ENCODE measurements at regions not wholly inside any gene's neighbourhood (a gene's known extent, or its start where the extent isn't known, plus 50 kb on each side); places are given as distances from the start of the nearest gene placed in this dataset.
A peak's percentile ranks its signal among the peaks of the same experiment; 100 is the strongest.

DNA sequence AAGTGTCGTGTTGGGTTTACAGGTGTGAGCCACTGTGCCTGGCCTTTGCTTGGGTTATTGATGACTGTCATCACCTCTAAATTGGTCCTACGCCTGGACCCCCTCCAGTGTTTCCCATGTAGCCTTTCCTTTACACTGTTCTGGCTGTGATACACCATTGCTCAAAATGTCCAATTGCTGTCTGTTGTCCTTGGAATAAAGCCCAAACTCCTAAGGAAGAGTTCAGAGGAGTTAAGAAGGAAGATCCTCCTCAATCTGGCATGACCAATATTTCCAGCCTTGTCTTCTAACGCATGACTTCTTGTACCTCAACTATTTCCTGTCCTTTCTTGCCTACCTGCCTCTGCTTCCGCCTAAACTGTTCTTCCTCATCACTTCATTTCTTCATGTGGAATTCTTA, 113.1 kb downstream of the POLR2M start:
- DNase-seq (ENCODE audit: low read depth, low spot score): no peak
- H3K4me3 ChIP-seq (ENCODE audit: low read length): no peak overlapping the region

DNA sequence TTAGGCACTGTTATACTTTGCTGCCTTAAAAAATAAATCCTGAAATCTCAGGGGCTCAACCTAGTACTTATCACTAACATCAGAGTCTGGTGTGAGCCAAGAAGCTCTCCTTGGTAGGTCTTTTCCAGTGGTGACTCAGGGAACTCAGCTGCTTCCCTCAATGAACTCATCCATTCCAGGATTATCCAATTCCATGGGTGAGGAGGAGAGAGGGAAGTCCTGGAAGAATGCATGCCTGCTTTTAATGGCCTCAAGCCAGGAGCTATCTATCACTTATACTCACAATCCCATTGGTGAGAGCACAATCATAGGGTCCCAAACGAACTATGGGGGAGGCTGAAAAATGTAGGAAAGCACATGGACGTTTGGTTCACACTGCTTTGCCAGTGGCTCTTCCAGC, 113.6 kb downstream of the POLR2M start:
- H3K4me3 ChIP-seq (ENCODE audit: low read length): no peak overlapping the region
- DNase-seq (ENCODE audit: low read depth, low spot score): no peak

DNA sequence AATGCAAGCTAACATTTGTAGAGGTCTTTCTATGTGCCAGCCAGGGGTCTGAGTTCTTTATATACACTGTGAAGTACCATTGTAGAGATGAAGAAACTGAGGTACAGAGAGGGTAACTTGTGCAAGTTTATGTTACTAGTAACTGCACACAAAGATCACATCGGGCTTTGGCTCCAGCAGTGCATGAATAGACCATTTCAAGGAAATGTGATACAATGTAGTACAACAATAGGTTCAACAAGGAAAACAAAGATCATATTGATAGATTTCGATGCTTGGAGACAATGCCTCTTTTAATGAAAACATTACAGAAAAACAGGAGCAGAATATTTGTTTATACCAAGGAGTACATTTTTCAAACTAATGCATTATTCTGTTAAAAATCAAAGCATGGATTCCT, 115.3 kb downstream of the POLR2M start:
- H3K4me3 ChIP-seq (ENCODE audit: low read length): no peak overlapping the region
- no peak for DNase-seq (ENCODE audit: low read depth, low spot score)

DNA sequence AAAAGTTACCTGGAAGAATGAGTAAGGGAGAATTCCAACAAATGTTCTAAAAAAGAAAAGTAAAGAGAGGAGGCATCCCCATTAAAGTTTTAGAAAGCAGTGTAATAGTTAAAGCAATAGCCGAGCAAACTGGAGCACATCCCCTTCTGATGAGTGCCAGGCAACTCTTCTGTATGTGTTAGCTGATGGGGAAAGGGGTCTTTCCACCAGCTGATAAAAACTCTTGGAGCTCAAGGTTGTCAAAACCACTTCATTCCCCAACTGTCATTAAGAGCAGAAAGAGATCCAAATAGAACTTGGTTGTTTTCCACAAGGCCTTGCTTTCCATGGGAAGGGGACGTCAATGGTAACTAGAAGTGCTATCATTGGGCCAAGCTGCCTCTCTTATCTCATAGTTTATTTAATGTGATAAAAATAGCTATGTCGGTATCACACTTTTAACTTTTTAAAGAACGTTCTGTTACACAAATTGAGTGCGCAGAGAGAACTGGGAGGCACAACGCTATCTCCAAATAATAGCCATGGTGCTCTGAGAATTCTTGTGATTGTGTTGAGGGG, 116.9 kb downstream of the POLR2M start:
- DNase-seq (ENCODE audit: low read depth, low spot score): no peak
- no peak overlapping the region for H3K4me3 ChIP-seq (ENCODE audit: low read length)

DNA sequence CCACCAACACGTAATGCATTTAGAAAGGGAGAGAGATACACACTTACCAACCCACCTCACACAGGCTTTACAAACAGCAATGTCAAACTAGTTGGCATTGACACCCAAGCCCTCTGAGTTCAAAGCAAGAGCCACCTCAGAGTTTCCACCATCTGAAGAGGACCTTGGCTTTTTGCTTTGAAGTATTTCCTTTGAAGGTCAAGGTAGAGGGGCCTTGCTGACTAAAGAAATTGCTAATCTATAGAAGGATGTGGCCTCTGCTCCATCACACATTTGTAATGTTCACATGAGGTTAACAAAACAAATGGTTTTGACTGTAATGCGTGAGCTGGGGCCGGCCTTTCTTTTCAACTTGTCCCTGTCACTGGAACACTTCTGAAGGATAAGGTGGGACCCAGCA, 117.7 kb downstream of the POLR2M start:
- DNase-seq (ENCODE audit: low read depth, low spot score): no peak

DNA sequence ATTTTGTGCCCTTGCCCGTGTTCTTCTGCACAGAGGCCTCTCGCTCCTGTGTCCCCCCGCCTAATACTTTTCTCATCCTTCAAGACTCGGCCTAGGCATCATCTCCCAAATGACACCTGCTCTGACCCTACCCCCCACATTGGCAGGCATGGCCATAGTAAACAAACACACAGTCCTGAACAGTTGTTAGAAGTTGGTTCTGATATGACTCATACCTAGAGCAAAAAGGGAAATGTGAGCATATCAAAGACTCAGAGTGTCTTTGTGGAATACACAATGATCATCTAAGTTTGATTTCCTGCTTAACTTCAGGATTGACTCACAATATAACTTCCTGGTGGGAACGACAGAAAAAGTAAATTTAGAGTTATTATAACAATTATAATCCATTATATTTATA, 120.5 kb downstream of the POLR2M start:
- H3K4me3 ChIP-seq (ENCODE audit: low read length): no peak overlapping the region
- no peak for DNase-seq (ENCODE audit: low read depth, low spot score)

More for the DNA sequence above, 117.7 kb downstream of the POLR2M start:
- H3K4me3 ChIP-seq (ENCODE audit: low read length): no peak overlapping the region

DNA sequence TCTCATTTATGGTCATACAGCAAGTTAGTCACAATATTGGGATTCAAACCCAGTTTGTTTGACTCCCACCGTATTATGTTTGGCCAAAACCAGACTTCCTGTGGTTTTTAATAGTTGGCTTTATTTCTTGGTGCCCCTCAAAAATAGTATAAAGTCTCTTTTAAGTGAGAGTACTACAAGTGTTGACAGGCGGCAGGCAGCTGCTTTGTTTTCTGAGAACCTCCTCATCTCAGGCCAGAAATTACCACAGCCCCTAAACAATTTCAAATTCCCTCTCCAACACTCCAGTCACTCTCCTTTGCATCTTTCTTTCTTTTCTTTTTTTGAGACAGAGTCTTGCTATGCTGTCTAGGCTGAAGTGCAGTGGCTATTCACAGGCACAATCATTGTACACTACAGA, 121.5 kb downstream of the POLR2M start:
- no peak overlapping the region for H3K4me3 ChIP-seq (ENCODE audit: low read length)
- DNase-seq (ENCODE audit: low read depth, low spot score): no peak

DNA sequence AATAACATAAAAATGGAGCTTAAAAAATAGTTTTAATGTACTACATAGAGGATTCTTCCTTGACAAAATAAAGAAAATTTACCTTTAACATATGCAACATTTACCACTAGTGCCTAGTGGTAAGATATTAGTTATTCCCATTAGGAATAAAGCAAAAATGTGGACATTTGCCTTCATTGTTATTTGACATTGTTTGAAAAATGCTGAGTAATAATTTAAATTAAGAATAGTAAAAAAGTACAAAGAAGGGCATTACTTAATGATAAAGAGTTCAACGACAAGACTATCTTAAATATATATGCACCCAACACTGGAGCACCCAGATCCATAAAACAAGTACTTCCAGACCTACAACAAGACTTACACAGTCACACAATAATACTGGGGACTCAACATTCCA, 125.7 kb downstream of the POLR2M start:
- H3K4me3 ChIP-seq (ENCODE audit: low read length): no peak overlapping the region
- no peak for DNase-seq (ENCODE audit: low read depth, low spot score)

DNA sequence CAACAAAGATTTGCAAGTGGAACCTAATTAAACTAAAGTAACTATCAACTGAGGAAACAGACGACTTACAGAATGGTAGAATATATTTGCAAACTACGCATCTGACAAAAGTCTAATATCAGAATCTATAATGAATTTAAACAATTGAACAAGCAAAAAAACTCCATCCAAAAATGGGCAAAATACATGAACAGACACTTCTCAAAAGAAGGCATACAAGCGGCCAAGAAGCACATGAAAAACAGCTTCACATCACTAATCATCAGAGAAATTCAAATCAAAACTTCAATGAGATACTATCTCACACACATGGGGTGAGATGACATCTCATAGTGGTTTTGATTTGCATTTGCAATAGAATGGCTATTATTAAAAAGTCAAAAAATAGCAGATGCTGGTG, 128.6 kb downstream of the POLR2M start:
- H3K4me3 ChIP-seq (ENCODE audit: low read length): no peak overlapping the region
- DNase-seq (ENCODE audit: low read depth, low spot score): no peak

DNA sequence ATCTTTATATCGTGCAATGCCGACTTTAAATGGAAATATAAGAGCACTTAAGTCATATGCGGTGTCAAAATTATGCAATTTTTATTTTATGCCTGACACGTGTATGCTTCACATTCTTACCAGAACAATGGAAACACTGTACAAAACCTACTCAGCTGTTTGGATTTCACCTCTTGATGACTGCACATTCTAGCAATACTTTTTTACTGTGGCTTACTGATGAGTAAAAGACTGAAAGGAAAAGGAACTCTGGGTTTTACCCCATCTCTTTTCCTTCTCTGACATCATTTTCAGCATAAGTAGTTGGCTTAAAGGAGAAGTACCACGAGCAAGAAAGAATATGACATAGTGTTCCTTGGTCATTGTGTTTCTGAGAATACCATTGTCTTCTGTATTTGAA, 142.8 kb downstream of the POLR2M start:
- H3K4me3 ChIP-seq (ENCODE audit: low read length): no peak overlapping the region
- no peak for DNase-seq (ENCODE audit: low read depth, low spot score)

DNA sequence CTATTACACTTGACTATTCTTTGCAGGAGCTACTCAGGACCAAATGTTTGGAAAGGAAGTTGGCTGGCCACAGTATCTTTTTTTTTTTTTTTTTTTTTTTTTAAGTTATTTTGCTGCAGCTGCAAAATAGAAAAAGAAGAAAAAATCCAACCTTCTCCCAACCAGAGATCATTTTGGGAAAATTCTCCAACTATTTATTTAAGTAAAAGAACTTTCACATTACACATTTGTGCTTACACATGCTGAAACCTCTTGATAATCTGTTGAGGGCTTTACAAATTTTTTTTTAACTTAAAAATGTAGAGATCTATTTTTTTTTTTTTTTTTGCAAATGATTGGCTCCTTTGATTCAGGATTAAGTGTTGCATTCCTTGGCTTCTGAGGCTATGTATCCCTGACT, 148.0 kb downstream of the POLR2M start:
- H3K4me3 ChIP-seq (ENCODE audit: low read length): no peak overlapping the region
- no peak for DNase-seq (ENCODE audit: low read depth, low spot score)

DNA sequence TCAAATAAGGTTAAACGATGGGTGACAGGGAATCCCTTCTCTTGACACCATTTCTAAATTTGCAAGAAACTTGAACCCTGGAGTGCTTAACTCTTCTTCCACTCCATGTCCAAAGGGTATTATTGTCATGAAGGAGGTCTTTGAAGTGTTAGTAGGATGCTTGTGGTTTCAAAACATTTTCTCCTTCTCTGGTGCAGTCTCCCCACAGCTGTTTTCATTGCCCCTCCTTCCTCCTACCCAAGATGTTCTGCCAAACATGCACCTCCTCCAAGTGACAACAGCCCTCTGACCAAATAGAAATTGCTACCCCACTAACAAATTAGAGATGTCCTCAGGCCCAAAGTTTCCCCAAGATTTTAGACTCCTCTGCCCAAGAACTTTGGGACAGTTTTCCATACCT, 151.4 kb downstream of the POLR2M start:
- peak; percentile 39 for DNase-seq (ENCODE audit: low read depth, low spot score)
- no peak overlapping the region for H3K4me3 ChIP-seq (ENCODE audit: low read length)

DNA sequence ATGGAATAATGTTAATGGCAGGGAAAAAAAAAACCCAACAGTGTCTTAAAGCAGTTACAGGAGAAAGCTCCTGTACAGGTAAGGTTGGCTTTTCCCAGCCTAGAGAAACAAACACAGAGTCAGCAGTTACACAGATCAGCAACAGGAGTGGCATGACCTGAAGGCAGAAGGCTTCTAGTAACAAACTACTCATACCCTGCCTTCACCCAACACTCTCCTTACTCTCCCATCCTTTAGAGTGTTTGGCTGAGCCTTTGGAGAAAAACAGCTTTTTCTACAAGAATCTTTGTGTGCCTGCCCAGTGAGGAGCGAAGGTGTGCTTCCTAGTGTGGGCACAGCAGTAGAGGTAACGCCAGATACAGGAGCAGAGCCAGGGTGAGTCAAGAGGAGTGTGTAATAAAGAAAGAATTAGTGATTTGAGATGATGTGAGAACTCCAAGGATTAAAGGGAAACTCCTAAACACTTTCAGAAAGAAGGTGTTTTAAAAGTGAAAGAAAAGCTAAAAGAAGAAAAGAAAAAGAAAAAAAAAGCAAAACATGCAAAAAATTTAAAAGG, 152.7 kb downstream of the POLR2M start:
- H3K4me3 ChIP-seq (ENCODE audit: low read length): no peak overlapping the region
- DNase-seq (ENCODE audit: low read depth, low spot score): no peak

DNA sequence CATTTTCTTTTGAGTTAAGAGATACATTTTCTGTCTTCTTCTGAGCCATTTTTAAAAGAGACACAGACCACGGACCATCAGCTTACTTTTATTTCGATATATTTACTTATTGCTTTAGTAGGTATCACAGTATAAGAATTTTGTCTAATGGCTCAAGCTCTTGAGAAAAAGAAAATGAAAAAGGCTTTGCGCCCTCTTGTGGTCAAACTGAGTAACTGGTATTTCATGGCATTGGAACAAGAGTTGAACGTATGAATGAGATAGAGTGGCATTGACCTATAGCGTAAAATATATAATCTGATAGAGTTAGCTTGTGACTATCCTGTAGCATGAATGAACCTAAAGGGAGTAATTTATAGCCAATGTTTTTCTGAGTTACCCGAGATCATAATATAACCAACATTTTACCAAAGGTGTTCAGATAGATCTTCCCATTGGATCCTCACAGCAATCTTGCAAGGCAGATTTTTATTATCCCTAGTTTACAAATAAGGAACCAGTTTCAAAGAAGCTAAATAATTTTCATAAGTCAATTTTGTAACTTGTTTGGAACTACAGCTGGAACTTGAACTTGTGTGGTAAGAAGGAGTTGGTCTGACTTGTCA, 154.6 kb downstream of the POLR2M start:
- H3K4me3 ChIP-seq (ENCODE audit: low read length): no peak overlapping the region
- peak; percentile 77 for DNase-seq (ENCODE audit: low read depth, low spot score)

DNA sequence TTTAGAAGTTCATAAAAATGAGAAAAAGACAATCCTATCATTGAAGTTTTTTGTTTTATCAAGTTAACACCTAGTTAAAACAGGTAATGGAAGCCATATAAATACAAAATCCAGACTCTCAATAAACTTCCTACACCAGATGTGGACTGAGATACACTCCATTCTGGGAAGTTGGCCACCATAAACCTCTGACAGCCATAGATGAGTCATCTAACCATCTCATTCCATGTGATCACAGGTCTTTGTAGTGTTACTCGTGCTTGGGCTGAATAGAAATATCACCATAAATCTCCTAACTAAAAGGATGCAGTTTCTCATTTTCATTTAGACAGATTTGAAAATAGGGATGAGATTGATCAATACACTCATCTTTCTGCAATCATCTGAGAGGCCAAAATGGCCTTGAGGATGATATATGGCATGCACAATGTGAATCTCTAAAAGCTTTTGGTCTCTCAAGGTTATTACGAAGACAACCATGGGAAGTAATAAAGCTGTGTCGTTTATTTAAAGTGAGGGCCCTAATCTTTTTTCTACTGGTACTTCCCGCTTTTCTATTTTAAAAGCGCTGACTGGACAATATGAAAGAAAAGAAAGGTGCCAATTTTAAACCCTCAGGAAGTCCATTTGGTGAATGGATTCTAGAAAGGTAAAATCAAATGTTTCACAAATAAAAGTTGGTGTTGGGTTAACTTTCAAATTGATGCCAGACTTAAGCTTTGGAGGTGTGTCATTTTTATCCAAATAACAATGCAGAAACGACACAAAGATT, 155.5 kb downstream of the POLR2M start:
- no peak for DNase-seq (ENCODE audit: low read depth, low spot score)
- no peak overlapping the region for H3K4me3 ChIP-seq (ENCODE audit: low read length)

DNA sequence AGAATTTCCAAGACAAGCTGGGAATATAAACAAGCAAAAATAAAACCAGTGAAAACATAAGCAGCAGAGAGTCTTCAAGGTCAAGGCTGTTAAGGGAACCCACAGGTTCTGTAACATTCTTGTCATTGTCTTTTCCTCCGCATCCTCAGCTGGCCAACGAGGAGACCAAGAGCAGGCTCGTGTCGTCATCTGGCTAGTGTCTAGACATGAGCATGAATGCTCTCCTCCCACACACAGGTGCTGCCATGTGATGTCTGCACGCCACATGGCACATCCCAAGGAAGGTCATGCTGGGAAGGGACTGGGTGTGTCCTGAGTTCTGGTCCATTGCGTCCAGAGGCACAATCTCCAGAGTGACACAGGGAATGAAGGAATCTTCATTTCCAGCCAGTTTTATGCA, 156.2 kb downstream of the POLR2M start:
- no peak for DNase-seq (ENCODE audit: low read depth, low spot score)
- H3K4me3 ChIP-seq (ENCODE audit: low read length): no peak overlapping the region

DNA sequence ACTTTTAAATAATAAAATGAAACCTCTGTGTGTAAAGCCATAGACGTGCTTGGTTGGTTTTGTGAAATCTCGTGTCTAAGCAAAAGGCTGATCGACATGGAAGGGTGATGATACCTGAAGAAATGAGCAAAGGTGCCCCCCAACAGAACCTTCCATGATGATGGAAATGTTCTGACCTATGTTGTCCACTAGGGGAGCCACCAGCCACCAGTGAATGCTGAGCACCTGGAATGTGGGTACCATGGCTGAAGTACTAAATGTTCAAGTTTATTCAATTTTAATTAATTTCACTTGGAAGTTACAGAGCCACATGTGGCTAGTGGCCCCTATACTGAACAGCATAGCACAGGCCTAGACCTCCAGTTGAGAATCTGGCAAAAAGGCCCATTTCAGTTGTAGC, 158.8 kb downstream of the POLR2M start:
- no peak overlapping the region for H3K4me3 ChIP-seq (ENCODE audit: low read length)
- peak; percentile 11 for DNase-seq (ENCODE audit: low read depth, low spot score)

DNA sequence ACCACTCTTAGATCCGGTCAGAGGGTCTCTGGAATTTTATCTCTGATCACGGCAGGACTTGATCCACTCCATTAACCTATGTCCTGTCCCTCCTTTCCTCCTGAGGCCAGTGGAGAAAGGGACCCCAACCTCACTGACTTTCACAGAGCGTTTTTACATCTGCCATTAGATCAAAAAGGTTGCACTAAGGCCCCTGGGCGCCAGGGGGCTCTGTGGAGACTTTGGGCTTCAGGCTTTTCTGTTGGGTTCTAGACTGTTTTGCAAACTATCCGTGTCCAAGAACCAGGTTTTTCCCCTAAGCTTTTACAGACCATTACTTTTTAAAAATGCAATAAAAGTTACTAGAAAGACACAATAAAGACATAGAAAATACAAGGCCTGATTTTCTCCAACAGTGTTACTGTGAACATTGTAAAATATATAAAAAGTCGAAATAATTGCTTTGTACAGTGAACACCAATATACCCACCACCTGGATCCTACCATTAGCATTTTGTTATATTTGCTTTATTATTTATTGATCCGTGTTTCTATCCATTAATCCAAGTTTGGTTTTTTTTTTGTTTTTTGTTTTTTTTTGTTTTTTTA, 159.7 kb downstream of the POLR2M start:
- DNase-seq (ENCODE audit: low read depth, low spot score): peak; percentile 51
- H3K4me3 ChIP-seq (ENCODE audit: low read length): no peak overlapping the region

DNA sequence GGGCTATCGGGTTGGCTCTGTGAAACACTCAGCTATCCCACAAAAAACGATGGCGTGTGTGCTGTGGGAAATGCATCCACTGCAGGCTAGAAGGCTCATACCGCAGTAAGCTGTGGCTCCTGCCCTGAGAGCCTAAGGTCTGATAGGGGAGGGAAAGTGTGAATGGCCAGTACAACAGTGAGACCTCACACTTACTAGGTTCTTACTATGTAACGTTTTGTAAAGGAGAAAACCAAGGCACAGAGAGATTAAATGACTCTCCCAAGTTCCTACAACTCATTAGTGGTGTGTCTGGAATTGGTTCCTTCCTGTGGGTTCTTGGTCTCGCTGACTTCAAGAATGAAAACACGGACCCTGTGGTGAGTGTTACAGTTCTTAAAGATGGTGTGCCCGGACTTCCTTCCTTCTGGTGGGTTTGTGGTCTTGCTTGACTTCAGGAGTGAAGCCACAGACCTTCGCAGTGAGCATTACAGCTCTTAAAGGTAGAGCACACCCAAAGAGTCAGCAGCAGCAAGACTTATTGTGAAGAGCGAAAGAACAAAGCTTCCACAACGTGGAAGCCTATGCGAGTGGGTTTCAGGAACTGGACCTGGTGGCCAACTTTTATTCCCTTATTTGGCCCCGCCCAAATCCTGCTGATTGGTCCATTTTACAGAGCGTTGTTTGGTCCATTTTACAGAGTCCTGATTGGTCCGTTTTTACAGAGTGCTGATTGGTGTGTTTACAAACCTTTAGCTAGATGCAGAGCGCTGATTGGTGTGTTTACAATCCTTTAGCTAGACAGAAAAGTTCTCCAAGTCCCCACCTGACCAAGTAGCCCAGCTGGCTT, 161.7 kb downstream of the POLR2M start:
- no peak overlapping the region for H3K4me3 ChIP-seq (ENCODE audit: low read length)
- DNase-seq (ENCODE audit: low read depth, low spot score): peak; percentile 89
